ENCODE measurements at regions not wholly inside any gene's neighbourhood (a gene's known extent, or its start where the extent isn't known, plus 50 kb on each side); places are given as distances from the start of the nearest gene placed in this dataset.

DNA sequence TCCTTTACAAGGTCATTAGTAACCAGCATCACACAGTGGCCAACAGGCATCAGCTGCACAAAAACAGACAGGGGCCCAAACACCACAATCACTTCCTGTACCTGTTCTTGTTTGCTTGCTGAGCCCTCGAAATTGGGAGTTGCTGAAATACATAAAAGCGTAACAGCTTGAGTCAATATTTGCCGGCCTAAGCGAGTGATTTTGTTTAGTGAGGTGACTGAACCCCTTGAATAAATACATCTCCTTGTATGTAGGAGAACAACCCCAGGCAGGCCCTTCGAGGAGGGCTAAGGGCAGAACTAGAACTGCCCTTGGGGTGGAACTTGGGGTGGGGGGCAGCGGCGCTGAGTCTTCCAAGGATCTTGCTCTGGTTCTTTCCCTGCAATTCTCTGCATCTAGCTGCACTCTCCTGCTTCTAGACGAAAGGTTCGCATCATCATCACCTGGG lies 502.5 kb downstream of the RASEF start (continued):
- TF ChIP-seq, protein P1, sequence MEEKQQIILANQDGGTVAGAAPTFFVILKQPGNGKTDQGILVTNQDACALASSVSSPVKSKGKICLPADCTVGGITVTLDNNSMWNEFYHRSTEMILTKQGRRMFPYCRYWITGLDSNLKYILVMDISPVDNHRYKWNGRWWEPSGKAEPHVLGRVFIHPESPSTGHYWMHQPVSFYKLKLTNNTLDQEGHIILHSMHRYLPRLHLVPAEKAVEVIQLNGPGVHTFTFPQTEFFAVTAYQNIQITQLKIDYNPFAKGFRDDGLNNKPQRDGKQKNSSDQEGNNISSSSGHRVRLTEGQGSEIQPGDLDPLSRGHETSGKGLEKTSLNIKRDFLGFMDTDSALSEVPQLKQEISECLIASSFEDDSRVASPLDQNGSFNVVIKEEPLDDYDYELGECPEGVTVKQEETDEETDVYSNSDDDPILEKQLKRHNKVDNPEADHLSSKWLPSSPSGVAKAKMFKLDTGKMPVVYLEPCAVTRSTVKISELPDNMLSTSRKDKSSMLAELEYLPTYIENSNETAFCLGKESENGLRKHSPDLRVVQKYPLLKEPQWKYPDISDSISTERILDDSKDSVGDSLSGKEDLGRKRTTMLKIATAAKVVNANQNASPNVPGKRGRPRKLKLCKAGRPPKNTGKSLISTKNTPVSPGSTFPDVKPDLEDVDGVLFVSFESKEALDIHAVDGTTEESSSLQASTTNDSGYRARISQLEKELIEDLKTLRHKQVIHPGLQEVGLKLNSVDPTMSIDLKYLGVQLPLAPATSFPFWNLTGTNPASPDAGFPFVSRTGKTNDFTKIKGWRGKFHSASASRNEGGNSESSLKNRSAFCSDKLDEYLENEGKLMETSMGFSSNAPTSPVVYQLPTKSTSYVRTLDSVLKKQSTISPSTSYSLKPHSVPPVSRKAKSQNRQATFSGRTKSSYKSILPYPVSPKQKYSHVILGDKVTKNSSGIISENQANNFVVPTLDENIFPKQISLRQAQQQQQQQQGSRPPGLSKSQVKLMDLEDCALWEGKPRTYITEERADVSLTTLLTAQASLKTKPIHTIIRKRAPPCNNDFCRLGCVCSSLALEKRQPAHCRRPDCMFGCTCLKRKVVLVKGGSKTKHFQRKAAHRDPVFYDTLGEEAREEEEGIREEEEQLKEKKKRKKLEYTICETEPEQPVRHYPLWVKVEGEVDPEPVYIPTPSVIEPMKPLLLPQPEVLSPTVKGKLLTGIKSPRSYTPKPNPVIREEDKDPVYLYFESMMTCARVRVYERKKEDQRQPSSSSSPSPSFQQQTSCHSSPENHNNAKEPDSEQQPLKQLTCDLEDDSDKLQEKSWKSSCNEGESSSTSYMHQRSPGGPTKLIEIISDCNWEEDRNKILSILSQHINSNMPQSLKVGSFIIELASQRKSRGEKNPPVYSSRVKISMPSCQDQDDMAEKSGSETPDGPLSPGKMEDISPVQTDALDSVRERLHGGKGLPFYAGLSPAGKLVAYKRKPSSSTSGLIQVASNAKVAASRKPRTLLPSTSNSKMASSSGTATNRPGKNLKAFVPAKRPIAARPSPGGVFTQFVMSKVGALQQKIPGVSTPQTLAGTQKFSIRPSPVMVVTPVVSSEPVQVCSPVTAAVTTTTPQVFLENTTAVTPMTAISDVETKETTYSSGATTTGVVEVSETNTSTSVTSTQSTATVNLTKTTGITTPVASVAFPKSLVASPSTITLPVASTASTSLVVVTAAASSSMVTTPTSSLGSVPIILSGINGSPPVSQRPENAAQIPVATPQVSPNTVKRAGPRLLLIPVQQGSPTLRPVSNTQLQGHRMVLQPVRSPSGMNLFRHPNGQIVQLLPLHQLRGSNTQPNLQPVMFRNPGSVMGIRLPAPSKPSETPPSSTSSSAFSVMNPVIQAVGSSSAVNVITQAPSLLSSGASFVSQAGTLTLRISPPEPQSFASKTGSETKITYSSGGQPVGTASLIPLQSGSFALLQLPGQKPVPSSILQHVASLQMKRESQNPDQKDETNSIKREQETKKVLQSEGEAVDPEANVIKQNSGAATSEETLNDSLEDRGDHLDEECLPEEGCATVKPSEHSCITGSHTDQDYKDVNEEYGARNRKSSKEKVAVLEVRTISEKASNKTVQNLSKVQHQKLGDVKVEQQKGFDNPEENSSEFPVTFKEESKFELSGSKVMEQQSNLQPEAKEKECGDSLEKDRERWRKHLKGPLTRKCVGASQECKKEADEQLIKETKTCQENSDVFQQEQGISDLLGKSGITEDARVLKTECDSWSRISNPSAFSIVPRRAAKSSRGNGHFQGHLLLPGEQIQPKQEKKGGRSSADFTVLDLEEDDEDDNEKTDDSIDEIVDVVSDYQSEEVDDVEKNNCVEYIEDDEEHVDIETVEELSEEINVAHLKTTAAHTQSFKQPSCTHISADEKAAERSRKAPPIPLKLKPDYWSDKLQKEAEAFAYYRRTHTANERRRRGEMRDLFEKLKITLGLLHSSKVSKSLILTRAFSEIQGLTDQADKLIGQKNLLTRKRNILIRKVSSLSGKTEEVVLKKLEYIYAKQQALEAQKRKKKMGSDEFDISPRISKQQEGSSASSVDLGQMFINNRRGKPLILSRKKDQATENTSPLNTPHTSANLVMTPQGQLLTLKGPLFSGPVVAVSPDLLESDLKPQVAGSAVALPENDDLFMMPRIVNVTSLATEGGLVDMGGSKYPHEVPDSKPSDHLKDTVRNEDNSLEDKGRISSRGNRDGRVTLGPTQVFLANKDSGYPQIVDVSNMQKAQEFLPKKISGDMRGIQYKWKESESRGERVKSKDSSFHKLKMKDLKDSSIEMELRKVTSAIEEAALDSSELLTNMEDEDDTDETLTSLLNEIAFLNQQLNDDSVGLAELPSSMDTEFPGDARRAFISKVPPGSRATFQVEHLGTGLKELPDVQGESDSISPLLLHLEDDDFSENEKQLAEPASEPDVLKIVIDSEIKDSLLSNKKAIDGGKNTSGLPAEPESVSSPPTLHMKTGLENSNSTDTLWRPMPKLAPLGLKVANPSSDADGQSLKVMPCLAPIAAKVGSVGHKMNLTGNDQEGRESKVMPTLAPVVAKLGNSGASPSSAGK (IDR thresholded peaks at IDR 0.05): no peak
- no peak for TF ChIP-seq PHF8 (IDR thresholded peaks at IDR 0.05; ENCODE audit: borderline replicate concordance, low read length)

Measured in K562 (cell line).